ENCODE measurements at regions not wholly inside any gene's neighbourhood (a gene's known extent, or its start where the extent isn't known, plus 50 kb on each side); places are given as distances from the start of the nearest gene placed in this dataset.

GRCh38 chr5:165309446-165309845 lies 1804.0 kb downstream of the MAT2B start:
- Mint-ChIP-seq H3K4me1 (no peaks in the 10 kb centered on the region), H3K27me3 (no peaks in the 10 kb centered on the region), H3K4me3 (no peak overlapping the region), H3K27ac (no peak overlapping the region), H3K9me3 (peaks cover 0 to 13% (median 0%) of the 10 kb centered on the region in 3 donors), H3K36me3 (no peaks in the 10 kb centered on the region)

- Mint-ChIP-seq H3K27me3 (no peaks in the 10 kb centered on the region), H3K36me3 (no peaks in the 10 kb centered on the region), H3K4me3 (no peak overlapping the region), H3K9me3 (peaks cover 0 to 13% (median 0%) of the 10 kb centered on the region in 3 donors), H3K27ac (no peak overlapping the region), H3K4me1 (no peaks in the 10 kb centered on the region)
Measured at GRCh38 chr5:165310031-165310430, 1804.6 kb downstream of the MAT2B start.

- H3K27ac Mint-ChIP-seq = no peak overlapping the region
- no peaks in the 10 kb centered on the region for H3K27me3 Mint-ChIP-seq
- peaks cover 0 to 8% (median 0%) of the 10 kb centered on the region in 3 donors for H3K9me3 Mint-ChIP-seq
- H3K4me3 Mint-ChIP-seq = no peak overlapping the region
- no peaks in the 10 kb centered on the region for H3K36me3 Mint-ChIP-seq
- H3K4me1 Mint-ChIP-seq = no peaks in the 10 kb centered on the region
Measured at GRCh38 chr5:165321912-165322311, 1816.5 kb downstream of the MAT2B start.

GRCh38 chr5:165325221-165325620 lies 1819.8 kb downstream of the MAT2B start:
- H3K27me3 Mint-ChIP-seq = no peaks in the 10 kb centered on the region
- H3K36me3 Mint-ChIP-seq = no peaks in the 10 kb centered on the region
- no peak overlapping the region for H3K27ac Mint-ChIP-seq
- no peak overlapping the region for H3K4me3 Mint-ChIP-seq
- H3K9me3 Mint-ChIP-seq = peaks cover 0 to 2% (median 0%) of the 10 kb centered on the region in 3 donors
- no peaks in the 10 kb centered on the region for H3K4me1 Mint-ChIP-seq

DNA sequence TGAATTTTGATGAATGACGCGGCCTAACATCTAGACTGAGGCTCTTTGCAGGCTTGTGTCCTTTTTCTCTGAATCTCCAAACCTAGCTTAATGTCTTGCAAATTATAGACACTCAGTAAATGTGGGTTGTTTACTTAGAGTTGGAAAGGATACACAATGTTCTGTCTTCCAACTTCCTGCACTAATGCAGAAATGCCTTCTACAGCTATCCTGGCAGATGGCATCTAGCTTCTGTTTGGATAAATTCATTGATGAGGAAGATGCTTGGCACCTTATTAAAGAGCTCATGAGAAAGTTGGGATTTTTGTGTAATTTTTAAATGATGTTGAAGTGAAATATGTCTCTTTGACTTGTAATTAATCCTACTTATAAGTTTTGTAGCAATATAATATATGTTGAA lies 1822.2 kb downstream of the MAT2B start:
- no peak overlapping the region for H3K27ac Mint-ChIP-seq
- no peaks in the 10 kb centered on the region for H3K36me3 Mint-ChIP-seq
- no peaks in the 10 kb centered on the region for H3K27me3 Mint-ChIP-seq

GRCh38 chr5:165328846-165329245 lies 1823.4 kb downstream of the MAT2B start:
- no peaks in the 10 kb centered on the region for H3K36me3 Mint-ChIP-seq
- no peak overlapping the region for H3K4me3 Mint-ChIP-seq
- peaks cover 0 to 3% (median 0%) of the 10 kb centered on the region in 3 donors for H3K4me1 Mint-ChIP-seq
- H3K27me3 Mint-ChIP-seq = no peaks in the 10 kb centered on the region
- no peak overlapping the region for H3K27ac Mint-ChIP-seq
- H3K9me3 Mint-ChIP-seq = peaks cover 0 to 6% (median 3%) of the 10 kb centered on the region in 3 donors

More for the DNA sequence above, 1822.2 kb downstream of the MAT2B start:
- no peaks in the 10 kb centered on the region for H3K4me1 Mint-ChIP-seq
- H3K9me3 Mint-ChIP-seq = peaks cover 0 to 2% (median 0%) of the 10 kb centered on the region in 3 donors
- no peak overlapping the region for H3K4me3 Mint-ChIP-seq

- Mint-ChIP-seq H3K36me3 (no peaks in the 10 kb centered on the region), H3K4me3 (no peak overlapping the region), H3K9me3 (peaks cover 0 to 6% (median 4%) of the 10 kb centered on the region in 3 donors), H3K4me1 (peaks cover 0 to 3% (median 0%) of the 10 kb centered on the region in 3 donors), H3K27me3 (no peaks in the 10 kb centered on the region), H3K27ac (no peak overlapping the region)
Measured at GRCh38 chr5:165333623-165334022, 1828.2 kb downstream of the MAT2B start.

DNA sequence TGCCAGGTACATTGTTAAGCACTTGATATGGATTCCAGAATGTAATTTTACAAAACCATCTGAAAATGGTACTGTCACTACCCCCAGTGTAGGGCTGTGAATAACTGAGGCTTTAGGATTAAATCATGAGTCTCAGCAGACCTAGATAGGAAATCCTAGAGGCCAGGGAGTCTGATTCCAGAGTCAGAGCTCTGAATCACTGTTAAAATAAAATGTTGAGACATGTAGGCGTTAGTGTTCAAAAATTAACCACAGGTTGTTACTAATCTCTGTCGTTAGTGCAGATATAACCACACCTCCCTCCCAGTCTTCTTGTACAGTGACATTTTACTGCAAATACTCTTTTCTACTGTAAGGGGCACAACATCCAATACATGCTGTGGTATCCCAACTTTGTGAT lies 1828.8 kb downstream of the MAT2B start:
- Mint-ChIP-seq H3K36me3 (no peaks in the 10 kb centered on the region), H3K4me1 (peaks cover 0 to 3% (median 0%) of the 10 kb centered on the region in 3 donors), H3K4me3 (no peak overlapping the region), H3K27ac (no peak overlapping the region), H3K27me3 (no peaks in the 10 kb centered on the region), H3K9me3 (peaks cover 0 to 6% (median 4%) of the 10 kb centered on the region in 3 donors)

GRCh38 chr5:165349735-165350134 lies 1844.3 kb downstream of the MAT2B start:
- Mint-ChIP-seq H3K9me3 (peaks cover 0 to 2% (median 0%) of the 10 kb centered on the region in 3 donors), H3K27ac (no peak overlapping the region), H3K27me3 (no peaks in the 10 kb centered on the region), H3K36me3 (no peaks in the 10 kb centered on the region), H3K4me1 (no peaks in the 10 kb centered on the region), H3K4me3 (no peak overlapping the region)

GRCh38 chr5:165351342-165351741 lies 1845.9 kb downstream of the MAT2B start:
- H3K27me3 Mint-ChIP-seq = no peaks in the 10 kb centered on the region
- no peaks in the 10 kb centered on the region for H3K4me1 Mint-ChIP-seq
- no peak overlapping the region for H3K27ac Mint-ChIP-seq
- H3K4me3 Mint-ChIP-seq = no peak overlapping the region
- no peaks in the 10 kb centered on the region for H3K36me3 Mint-ChIP-seq
- no peaks in the 10 kb centered on the region for H3K9me3 Mint-ChIP-seq

DNA sequence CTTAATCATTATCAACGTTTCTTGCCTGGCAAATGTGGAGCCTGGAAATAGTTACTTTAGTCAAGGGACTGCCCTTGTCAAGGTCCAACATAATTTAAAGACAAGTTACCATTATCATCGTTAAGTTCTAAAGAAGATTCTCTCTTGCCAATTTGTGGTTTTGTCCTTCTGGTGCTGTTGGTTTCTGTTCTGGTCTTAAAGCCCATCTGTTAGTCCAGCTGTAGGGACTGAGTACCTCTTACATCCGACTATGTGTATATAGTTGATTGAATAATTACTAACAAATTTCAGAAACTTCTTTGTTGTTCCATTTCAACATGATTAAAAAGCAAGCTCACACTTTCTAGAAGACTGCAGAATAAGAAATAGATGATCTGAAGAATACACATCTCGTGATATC lies 1854.9 kb downstream of the MAT2B start:
- peaks cover 0 to 2% (median 0%) of the 10 kb centered on the region in 3 donors for H3K9me3 Mint-ChIP-seq
- no peaks in the 10 kb centered on the region for H3K4me1 Mint-ChIP-seq
- no peak overlapping the region for H3K4me3 Mint-ChIP-seq
- H3K27ac Mint-ChIP-seq = no peak overlapping the region
- no peaks in the 10 kb centered on the region for H3K27me3 Mint-ChIP-seq
- no peaks in the 10 kb centered on the region for H3K36me3 Mint-ChIP-seq

- H3K27me3 Mint-ChIP-seq = no peaks in the 10 kb centered on the region
- no peaks in the 10 kb centered on the region for H3K4me1 Mint-ChIP-seq
- H3K36me3 Mint-ChIP-seq = no peaks in the 10 kb centered on the region
- H3K4me3 Mint-ChIP-seq = no peak overlapping the region
- peaks cover 0 to 2% (median 0%) of the 10 kb centered on the region in 3 donors for H3K9me3 Mint-ChIP-seq
- no peak overlapping the region for H3K27ac Mint-ChIP-seq
Measured at GRCh38 chr5:165360784-165361542, 1855.5 kb downstream of the MAT2B start.

DNA sequence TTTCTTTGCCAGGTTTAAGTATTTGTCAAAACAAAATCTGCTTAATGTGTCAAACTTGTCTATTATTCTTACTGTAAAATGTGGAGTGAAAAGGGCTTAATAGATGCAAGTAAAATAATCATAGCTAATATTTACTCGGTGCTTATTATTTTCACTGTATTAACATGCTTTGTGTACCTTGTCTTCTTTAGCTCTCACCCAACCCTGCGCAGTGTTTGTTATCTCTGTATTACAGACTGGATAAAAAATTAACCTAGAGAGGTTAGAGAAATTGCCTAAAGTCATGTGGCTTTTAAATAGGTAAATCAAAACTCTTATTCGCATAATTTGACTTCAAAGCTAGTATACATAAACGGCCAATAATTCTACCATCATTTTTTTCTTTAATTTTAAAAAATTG lies 1864.8 kb downstream of the MAT2B start:
- Mint-ChIP-seq H3K27me3 (no peaks in the 10 kb centered on the region), H3K36me3 (no peaks in the 10 kb centered on the region), H3K4me3 (no peak overlapping the region), H3K9me3 (no peaks in the 10 kb centered on the region), H3K4me1 (no peaks in the 10 kb centered on the region), H3K27ac (no peak overlapping the region)

GRCh38 chr5:165370794-165371193 lies 1865.4 kb downstream of the MAT2B start:
- Mint-ChIP-seq H3K4me1 (no peaks in the 10 kb centered on the region), H3K27ac (no peak overlapping the region), H3K9me3 (no peaks in the 10 kb centered on the region), H3K27me3 (no peaks in the 10 kb centered on the region), H3K36me3 (no peaks in the 10 kb centered on the region), H3K4me3 (no peak overlapping the region)

GRCh38 chr5:165375201-165375600 lies 1869.8 kb downstream of the MAT2B start:
- Mint-ChIP-seq H3K4me1 (no peaks in the 10 kb centered on the region), H3K36me3 (no peaks in the 10 kb centered on the region), H3K9me3 (peaks cover 0 to 3% (median 0%) of the 10 kb centered on the region in 3 donors), H3K4me3 (no peak overlapping the region), H3K27ac (no peak overlapping the region), H3K27me3 (no peaks in the 10 kb centered on the region)

GRCh38 chr5:165393839-165394238 lies 1888.4 kb downstream of the MAT2B start:
- Mint-ChIP-seq H3K4me3 (no peak overlapping the region), H3K27ac (no peak overlapping the region), H3K9me3 (peaks cover 2 to 19% (median 3%) of the 10 kb centered on the region in 3 donors), H3K27me3 (no peaks in the 10 kb centered on the region), H3K36me3 (no peaks in the 10 kb centered on the region), H3K4me1 (no peaks in the 10 kb centered on the region)

Data from IgD-negative memory B cell (primary cell).